Activated T-cell treated with anti-CD3 and anti-CD28 coated beads, Interleukin-2, amount 50 U/mL, for 48 hours (primary cell): ENCODE measurements at regions not wholly inside any gene's neighbourhood (a gene's known extent, or its start where the extent isn't known, plus 50 kb on each side); places are given as distances from the start of the nearest gene placed in this dataset.

Experiments
- DNase-seq, 2 experiments: peaks; one replicate each; pipeline ENCODE4 v3.0.0-alpha.2; 2020

DNA sequence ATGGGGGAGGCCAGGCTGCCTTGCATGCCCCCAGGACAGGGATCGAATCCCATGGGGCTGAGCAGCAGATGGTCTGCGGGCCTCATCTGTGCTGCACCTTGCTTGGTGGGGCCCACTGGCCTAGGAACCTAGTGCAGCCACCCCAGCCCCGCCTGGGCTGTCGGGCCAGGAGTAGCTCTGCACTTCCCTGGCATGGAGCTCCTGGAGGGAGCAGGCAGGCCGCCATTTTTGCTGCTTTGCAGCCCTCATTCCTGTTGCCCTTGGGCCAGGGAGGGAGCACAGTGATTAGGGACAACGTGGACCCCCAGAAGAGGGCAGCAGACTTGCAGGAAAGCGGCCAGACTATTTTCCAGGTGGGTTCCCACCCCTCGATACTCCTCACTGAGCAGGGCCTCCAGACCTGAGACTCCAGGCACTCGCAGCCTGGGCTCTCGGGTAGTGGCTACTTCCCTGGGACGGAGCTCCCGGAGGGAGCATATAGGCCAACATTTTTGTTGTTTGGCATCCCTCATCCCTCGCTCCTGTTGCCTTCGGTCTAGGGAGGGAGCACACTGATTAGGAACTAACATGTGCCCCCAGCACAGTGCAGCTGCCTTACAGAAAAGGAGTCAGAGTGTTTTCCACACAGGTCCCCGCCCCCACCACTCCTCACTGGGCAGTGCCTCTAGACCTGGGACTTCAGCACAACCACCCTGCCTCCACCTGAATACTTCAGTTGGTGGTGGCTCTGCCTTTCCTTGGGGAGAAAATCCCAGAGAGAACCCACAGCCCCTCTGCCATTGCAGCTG is 99.5 kb downstream of the MAIP1 start:
- no peak for DNase-seq

- DNase-seq: no peak
Measured at GRCh38 chr2:200056105-200056504, 100.7 kb downstream of the MAIP1 start.

DNA sequence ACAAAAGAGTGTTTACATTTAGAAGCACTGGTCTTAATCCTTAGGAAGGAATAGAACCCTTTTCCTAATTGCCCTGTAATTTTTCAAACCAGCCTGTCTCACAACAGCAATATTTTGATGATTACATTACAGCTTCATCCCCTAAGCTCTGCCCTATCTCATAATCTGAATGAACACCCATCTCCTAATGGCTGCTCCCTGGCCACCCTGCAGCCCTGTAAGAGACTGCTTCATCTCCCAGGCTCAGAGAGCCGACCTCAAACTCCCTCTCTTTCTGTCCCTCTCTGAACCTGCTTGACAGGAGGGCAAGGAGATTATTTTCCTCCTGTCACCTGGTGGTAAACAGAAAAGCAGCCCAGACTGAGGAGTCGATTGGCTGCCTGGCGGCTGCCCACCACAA is 107.8 kb downstream of the MAIP1 start:
- DNase-seq: no peak

- no peak for DNase-seq
Measured at GRCh38 chr2:200064879-200065278, 109.5 kb downstream of the MAIP1 start.

GRCh38 chr2:200065477-200065876 is 110.1 kb downstream of the MAIP1 start:
- DNase-seq: no peak

DNA sequence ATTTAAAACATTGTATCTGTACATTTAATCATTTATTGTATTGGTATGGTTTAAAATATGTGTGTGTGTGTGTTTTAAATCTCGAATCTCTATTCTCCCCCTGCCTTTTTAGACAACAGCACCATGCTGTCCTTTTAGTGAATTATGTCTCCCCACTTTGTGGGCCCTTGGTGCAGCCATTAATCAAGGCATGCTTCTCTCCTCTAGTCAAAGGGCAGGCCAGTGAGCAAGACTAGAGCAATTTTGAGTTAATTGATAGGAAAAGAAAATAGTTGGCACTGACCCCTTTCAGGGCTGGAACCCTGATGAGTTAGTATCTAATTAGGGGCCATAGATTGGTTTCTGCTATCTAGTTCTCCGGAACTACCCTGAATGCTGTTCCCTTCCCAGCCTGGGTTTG is 111.0 kb downstream of the MAIP1 start:
- no peak for DNase-seq

DNA sequence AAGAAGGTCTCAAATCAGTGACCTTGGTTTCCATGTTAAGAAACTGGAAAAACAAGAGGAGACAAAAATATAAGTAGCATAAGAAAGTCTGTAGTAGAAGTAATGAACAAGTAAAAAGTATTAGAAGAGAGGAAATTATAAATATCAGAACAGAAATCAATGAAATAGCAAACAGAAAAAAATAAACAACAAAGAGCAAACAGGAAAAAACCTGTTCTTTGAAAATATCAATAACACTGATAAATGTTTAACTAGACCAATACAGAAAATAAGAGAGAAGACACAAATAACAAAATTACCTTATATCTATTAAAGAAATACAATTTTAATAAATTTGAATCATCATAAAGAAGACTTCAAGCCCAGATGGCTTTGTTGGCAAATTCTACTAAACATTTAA is 113.3 kb downstream of the MAIP1 start:
- no peak for DNase-seq

DNA sequence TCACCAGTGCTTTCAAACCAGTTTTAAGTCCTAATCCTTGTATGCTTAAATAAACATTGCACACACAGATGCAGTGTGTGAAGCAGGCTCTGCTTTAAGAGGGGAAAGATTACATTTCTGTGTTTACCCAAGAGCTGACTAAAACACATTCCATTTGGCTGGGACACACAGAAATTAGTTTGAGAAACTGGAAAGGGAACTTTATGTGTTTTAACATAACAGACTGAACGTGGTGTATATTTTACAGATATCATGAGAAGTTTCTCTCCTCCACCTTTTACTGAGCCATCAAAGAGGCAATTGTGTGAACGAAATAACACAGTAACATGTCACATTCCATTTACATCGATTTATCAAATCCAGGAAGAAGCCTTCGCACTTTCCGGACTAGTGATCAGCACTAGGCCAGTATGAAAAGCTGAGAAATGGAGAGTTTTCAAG is 121.8 kb downstream of the MAIP1 start:
- no peak for DNase-seq

GRCh38 chr2:200077838-200078237 is 122.5 kb downstream of the MAIP1 start:
- DNase-seq: no peak

DNA sequence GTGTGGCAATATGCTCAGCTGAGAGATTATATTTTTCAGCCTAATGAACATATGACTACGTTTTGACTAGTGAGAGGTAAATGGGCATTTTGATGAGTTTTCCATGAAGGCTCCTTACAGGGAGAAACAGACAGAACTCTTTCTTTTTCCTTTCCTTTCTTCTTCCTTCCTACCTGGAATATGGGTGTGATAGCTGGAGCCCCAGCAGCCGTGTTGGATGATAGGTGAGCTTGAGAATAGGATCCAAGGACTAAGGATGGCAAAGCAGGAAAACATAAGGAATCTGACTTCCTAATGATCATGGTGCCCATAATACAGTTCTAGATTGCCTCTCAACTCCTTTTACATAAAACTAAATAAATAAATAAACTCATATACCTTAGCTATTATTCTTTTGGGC is 124.0 kb downstream of the MAIP1 start:
- DNase-seq: no peak

GRCh38 chr2:200081236-200081635 is 125.9 kb downstream of the MAIP1 start:
- no peak for DNase-seq

DNA sequence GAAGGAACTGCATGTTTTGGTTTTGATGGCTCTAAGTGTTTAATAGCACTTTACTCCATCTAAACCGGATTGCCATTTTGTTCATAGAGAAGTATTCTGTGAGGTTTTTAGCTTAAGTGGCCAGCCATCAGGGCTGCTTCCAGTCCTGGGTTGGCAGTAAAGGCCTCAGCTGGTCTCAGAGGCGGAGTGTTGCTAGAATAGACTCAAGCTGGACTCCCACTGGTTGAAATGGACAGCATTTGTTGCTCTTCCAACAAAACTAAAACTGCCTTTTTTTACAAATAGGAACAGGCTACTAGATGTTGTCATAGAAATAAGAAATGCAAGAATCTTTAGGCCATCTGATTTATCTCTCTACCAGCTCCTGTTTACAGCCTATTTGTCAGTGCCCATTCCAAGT is 126.4 kb downstream of the MAIP1 start:
- DNase-seq: no peak

DNA sequence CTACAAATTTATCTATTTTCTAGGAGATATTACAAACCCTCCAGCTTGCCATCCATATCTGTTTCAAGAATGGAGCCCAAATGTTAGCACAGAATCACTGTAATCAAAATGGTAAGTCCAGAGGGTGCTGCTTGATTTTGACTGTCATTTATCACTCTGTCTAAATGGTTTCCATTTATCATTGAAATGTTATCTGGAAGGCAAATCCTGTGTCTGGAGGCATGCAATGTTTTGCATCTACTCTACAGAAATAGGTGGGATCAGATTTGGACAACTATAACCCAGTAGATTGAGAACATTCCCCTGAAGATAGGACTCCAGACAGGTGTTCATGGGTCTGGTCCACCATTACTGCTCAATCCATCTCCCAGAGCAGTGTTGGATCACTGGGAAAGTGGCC is 128.7 kb downstream of the MAIP1 start:
- DNase-seq: no peak

GRCh38 chr2:200086911-200087310 is 131.5 kb downstream of the MAIP1 start:
- no peak for DNase-seq

GRCh38 chr2:200087451-200087850 is 132.1 kb downstream of the MAIP1 start:
- DNase-seq: no peak

DNA sequence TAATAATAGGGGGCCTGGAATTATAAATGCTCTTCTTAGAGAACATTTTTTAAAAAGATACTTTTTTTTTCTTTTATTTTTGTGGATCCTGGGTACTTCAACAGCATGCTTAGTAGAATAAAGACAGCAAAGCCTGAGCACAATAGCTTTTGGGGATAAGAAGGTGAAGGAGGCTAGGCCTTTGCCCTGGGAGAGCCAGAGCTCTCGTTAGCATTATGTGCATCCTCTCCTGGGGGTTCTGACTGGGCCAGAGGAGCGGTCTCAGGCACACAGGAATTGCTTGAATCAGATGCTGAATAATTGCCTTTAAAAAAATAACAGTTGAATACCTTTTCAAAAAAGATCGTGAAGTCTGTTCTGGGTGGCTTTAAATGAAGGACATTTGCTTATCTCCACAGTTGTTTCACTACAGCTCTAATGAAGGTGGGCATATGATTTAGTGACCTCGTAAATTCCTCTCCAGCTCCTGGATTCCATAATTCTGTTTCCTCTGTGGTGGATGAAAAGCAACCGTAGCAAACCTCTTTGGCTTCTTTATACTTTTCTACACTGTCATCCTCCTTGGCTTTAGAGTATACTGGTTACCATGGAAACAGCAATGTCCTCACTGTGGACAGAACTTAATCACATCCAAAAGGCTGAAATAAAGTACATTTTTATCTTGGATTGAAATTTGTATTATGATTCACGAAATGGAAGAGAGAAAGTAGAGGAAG is 133.8 kb downstream of the MAIP1 start:
- DNase-seq: no peak

- no peak for DNase-seq
Measured at GRCh38 chr2:200089756-200090109, 134.4 kb downstream of the MAIP1 start.

DNA sequence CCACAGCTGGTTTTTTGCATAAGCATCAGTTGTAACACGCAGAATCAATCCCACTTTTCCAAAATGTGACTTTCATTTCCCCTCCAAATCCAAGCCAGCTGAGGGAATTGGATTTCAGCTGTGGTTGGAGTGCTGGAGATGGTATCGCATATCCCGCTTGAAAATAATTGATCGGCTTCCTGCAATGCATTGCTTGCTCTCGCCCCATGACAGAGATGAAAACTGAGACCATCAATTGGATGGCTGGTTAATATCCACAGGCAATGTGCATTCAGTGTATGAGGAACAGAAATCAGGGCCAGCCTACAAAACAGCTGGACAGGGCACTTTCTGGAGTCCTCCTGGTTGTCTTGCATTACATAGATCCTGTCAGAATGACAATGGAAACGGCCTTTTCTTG is 135.3 kb downstream of the MAIP1 start:
- no peak for DNase-seq

DNA sequence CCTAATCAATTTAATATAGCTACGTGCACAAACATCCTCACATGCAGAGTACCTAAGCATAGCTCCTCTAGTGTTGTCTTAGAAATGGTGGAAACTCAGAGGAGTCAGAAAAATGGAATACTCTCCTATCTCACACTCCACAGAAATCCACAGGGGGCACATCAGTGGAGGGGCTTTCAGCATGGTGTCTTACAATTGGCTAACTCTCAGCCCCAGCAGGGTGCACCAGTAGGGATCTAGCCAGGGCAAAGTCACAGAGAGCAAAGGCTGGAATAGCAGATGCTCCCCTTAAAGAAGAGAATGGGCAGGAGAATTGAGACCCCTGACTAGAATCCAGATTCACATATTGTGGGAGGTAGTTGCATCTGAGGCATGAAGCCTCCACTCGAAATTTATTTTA is 135.7 kb downstream of the MAIP1 start:
- no peak for DNase-seq

DNA sequence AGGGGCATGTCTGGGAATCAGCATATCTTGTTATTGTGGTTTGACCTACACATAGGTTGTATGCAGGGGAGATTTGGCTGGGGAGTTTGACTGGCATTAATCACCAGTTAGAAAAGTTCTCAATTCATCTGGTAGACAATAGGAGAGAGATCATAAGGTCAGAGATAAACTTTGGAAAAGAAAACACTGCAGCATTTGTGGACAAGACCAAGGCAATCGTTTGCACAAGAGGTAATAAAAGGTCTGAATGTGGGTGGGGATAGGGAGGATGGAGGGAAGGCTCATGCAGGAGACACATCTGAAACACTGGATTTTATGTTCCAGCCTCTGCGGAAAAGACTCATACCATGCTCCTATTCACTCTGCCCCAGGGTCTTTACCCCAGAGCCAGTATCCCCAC is 136.9 kb downstream of the MAIP1 start:
- no peak for DNase-seq

DNA sequence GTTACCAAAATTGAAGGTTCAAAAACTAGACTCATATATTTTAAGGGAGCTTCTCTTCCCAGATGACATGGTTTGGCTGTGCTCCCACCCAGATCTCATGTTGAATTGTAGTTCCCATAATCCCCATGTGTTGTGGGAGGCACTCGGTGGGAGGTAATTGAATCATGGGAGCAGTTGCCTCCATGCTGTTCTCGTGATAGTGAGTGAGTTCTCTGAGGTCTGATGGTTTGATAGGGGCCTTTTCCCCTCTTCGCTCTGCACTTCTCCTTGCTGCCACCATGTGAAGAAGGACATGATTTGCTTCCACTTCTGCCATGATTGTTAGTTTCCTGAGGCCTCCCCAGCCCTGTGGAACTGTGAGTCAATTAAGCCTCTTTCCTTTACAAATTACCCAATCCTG is 140.1 kb downstream of the MAIP1 start:
- no peak for DNase-seq

- DNase-seq: no peak
Measured at GRCh38 chr2:200099256-200099655, 143.9 kb downstream of the MAIP1 start.

DNA sequence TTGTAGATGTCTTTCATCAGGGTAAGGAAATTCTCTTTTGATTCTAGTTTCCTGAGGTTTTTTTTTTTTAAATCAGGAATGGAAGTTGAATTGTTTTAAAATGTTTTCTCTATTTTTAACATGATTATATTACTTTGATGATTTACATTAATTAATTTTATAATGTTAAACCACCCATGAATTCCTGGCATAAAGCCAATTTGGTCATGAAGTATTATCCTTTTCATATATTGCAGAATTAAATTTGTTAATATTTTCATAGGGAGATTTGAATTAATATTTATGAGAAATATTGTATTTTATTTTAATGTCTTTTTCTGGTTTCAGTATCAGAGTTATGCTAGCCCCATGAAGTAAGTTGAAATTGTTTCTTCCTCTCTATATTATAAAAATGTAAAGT is 144.6 kb downstream of the MAIP1 start:
- DNase-seq: no peak

- no peak for DNase-seq
Measured at GRCh38 chr2:200101922-200102321, 146.5 kb downstream of the MAIP1 start.

GRCh38 chr2:200102971-200103370 is 147.6 kb downstream of the MAIP1 start:
- DNase-seq: no peak
